ENCODE measurements at regions not wholly inside any gene's neighbourhood (a gene's known extent, or its start where the extent isn't known, plus 50 kb on each side); places are given as distances from the start of the nearest gene placed in this dataset.

- POLR2A ChIA-PET (ENCODE audit: unreplicated experiment) = no interaction called here
These were observed 512.1 kb downstream of the SHQ1 start for GRCh38 chr3:72336114-72336651.

GRCh38 chr3:72335458-72336095 is 512.7 kb downstream of the SHQ1 start:
- Histone ChIP-seq H3K4me3 (no peak overlapping the region), H3K9me3 (ENCODE audit: insufficient read depth, low read depth) (peaks cover 9% of the 10 kb centered on the region; the same call in 1 of the 2 replicates), H3K27ac (no peak overlapping the region), H4K20me1 (ENCODE audit: insufficient read depth) (no peaks in the 10 kb centered on the region), H3K79me2 (ENCODE audit: low read depth) (no peaks in the 10 kb centered on the region), H2AFZ (no peak overlapping the region), H3K9me2 (ENCODE audit: insufficient read depth) (no peaks in the 10 kb centered on the region), H3F3A (ENCODE audit: insufficient read depth, low read depth) (peaks cover 12% of the 10 kb centered on the region; the same call in 1 of the 2 replicates), H3K36me3 (ENCODE audit: low read depth) (no peaks in the 10 kb centered on the region), H3K4me2 (no peak overlapping the region), H3K27me3 (ENCODE audit: insufficient read depth, low read depth) (no peaks in the 10 kb centered on the region), H3K4me1 (replicated peaks; ENCODE audit: insufficient read depth) (peaks cover 14% of the 10 kb centered on the region)
- ChIA-PET POLR2A (ENCODE audit: unreplicated experiment) (no interaction called here), CTCF (no interaction called here)
- BruUV-seq (replicated peaks) = no TSS peak
- no peak for DNase-seq
- TF ChIP-seq CTCF (conservative IDR thresholded peaks at IDR 0.05) = no peak
- TF ChIP-seq EZH2 (IDR thresholded peaks at IDR 0.05; ENCODE audit: low read depth) = no peak
- intact Hi-C loops (cut with micrococcal nuclease; ENCODE audit: unreplicated experiment) = no loop called here

More at GRCh38 chr3:72336114-72336651, 512.1 kb downstream of the SHQ1 start:
- no peak overlapping the region for H3K4me2 ChIP-seq
- intact Hi-C loops (cut with micrococcal nuclease; ENCODE audit: unreplicated experiment) = no loop called here
- peaks cover 9% of the 10 kb centered on the region; the same call in 1 of the 2 replicates for H3K9me3 ChIP-seq (ENCODE audit: insufficient read depth, low read depth)
- TF ChIP-seq EZH2 (IDR thresholded peaks at IDR 0.05; ENCODE audit: low read depth) (no peak), CTCF (conservative IDR thresholded peaks at IDR 0.05) (no peak)
- no peaks in the 10 kb centered on the region for H3K79me2 ChIP-seq (ENCODE audit: low read depth)
- H4K20me1 ChIP-seq (ENCODE audit: insufficient read depth) = no peaks in the 10 kb centered on the region
- H3K27me3 ChIP-seq (ENCODE audit: insufficient read depth, low read depth) = no peaks in the 10 kb centered on the region
- H3K9me2 ChIP-seq (ENCODE audit: insufficient read depth) = no peaks in the 10 kb centered on the region
- H3K4me3 ChIP-seq = no peak overlapping the region
- no peak overlapping the region for H2AFZ ChIP-seq
- H3K4me1 ChIP-seq (replicated peaks; ENCODE audit: insufficient read depth) = peaks cover 14% of the 10 kb centered on the region
- CTCF ChIA-PET = no interaction called here
- H3F3A ChIP-seq (ENCODE audit: insufficient read depth, low read depth) = peaks cover 12% of the 10 kb centered on the region; the same call in 1 of the 2 replicates
- DNase-seq = no peak
- no peak overlapping the region for H3K27ac ChIP-seq
- no peaks in the 10 kb centered on the region for H3K36me3 ChIP-seq (ENCODE audit: low read depth)
- BruUV-seq (replicated peaks) = no TSS peak

- intact Hi-C loops (cut with micrococcal nuclease; ENCODE audit: unreplicated experiment) = no loop called here
- no TSS peak for BruUV-seq (replicated peaks)
These were observed 513.4 kb downstream of the SHQ1 start for GRCh38 chr3:72334681-72335457.

More at GRCh38 chr3:72334681-72335457, 513.4 kb downstream of the SHQ1 start:
- H3K36me3 ChIP-seq (ENCODE audit: low read depth) = no peaks in the 10 kb centered on the region
- no peaks in the 10 kb centered on the region for H3K27me3 ChIP-seq (ENCODE audit: insufficient read depth, low read depth)
- no peak overlapping the region for H3K27ac ChIP-seq
- no peak overlapping the region for H3K4me2 ChIP-seq
- no peak overlapping the region for H2AFZ ChIP-seq
- peaks cover 14% of the 10 kb centered on the region for H3K4me1 ChIP-seq (replicated peaks; ENCODE audit: insufficient read depth)
- no peaks in the 10 kb centered on the region for H3K9me2 ChIP-seq (ENCODE audit: insufficient read depth)
- peaks cover 9% of the 10 kb centered on the region; the same call in 1 of the 2 replicates for H3K9me3 ChIP-seq (ENCODE audit: insufficient read depth, low read depth)
- no peaks in the 10 kb centered on the region for H3K79me2 ChIP-seq (ENCODE audit: low read depth)
- no peaks in the 10 kb centered on the region for H4K20me1 ChIP-seq (ENCODE audit: insufficient read depth)
- POLR2A ChIA-PET (ENCODE audit: unreplicated experiment) = no interaction called here
- H3K4me3 ChIP-seq = no peak overlapping the region
- TF ChIP-seq EZH2 (IDR thresholded peaks at IDR 0.05; ENCODE audit: low read depth) = no peak
- no peak for TF ChIP-seq CTCF (conservative IDR thresholded peaks at IDR 0.05)
- CTCF ChIA-PET = no interaction called here
- no peak for DNase-seq
- H3F3A ChIP-seq (ENCODE audit: insufficient read depth, low read depth) = peaks cover 12% of the 10 kb centered on the region; the same call in 1 of the 2 replicates
